DMS153 treated with DMSO at 0.1 percent for 48 hours (cell line): ENCODE measurements at regions not wholly inside any gene's neighbourhood (a gene's known extent, or its start where the extent isn't known, plus 50 kb on each side); places are given as distances from the start of the nearest gene placed in this dataset.
A peak's percentile ranks its signal among the peaks of the same experiment; 100 is the strongest.
"Not testable (repeated sequence)": the region's sequence is repeated elsewhere in the genome, so short reads cannot be mapped to it uniquely, and the experiment has no call there.

Experiments
- DNase-seq: peaks from one replicate; lab custom pipeline; 2025; ENCODE audit not compliant: unreplicated experiment; lab: John Stamatoyannopoulos, UW

- DNase-seq: not testable (repeated sequence)
These were observed 129.6 kb downstream of the CRYBB2 start for GRCh38 chr22:25348996-25349395.

DNA sequence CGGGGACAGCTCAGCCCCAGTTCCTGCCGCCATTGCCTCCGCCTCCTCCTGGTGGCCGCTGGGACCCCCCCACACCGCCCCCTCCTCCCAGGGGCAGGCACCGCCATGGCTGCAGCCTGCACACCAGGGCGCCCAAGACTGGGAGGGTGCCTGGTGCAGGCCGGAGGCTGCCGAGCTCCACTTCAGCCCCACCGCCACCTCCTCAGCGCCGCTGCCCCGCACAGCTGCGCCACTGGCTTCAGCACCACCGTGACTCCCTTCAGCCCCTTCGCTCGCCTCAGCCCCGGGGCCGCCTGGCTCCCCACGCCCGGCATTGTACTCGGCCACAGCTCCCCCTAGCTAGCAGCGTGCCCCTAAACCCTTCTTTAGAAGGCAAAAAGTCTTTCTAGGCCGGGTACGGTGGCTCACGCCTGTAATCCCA lies 131.1 kb downstream of the CRYBB2 start:
- no peak for DNase-seq

GRCh38 chr22:25351631-25352293 lies 132.3 kb downstream of the CRYBB2 start:
- no peak for DNase-seq

DNA sequence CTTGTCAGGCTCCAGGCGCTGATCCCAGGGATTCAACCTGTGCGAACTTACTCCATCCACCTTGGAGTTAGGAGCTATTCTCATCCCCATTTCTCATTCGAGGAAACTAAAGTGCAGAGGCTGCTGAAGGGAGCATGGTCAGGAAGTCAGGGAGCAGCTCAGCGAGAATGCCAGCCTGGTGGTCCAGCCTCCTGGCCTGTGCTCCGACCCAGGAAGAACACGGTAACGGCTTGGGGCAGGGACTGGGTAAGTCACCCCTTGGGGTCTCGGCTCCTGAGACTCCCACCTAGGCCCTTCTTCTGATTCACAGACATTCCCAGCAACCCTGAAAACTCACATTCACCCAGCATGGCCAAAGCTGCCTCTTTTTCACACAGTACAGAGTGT lies 132.8 kb downstream of the CRYBB2 start:
- no peak for DNase-seq

DNA sequence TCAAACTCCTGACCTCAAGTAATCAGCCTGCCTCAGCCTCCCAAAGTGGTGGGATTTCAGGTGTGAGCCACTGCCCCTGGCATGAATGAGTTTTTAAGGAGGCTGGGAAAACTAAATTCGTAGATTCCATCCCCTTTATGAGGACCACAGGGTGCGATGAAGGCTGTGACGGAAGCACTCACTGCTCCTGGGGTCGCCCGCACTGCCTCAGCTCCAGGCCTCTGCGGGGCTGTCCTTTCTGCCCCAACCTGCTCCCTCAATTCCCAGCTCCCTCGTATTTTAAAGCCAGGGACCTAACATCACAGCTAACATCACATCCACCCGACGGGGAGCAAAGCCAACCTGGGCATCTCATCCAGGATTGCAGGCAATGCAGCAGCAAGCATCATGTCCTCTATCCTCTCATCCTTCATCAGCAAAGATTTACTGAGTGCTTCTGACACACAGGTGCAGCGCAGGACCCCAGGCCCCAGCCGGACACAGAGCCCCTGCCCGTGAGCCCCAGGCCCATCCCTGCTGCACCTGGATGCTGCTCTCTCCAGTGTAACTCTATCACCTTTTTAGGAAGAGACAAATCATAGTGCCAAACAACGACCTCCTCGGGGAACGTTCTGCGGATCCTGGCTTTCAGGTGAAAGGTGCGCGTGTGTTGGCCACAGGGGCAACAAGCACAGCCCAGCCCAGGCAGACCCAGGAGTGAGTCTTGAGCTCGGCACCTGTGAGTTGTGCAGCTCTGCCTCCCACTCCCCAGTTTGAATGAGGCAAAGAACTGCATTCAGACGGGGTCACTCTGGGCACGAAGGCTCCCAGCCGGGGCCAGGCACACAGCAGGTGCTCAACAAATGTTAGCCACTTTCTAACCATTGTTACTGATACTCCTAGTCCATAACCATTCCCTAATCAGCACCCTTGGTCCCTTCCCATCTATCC lies 134.3 kb downstream of the CRYBB2 start:
- DNase-seq: no peak

DNA sequence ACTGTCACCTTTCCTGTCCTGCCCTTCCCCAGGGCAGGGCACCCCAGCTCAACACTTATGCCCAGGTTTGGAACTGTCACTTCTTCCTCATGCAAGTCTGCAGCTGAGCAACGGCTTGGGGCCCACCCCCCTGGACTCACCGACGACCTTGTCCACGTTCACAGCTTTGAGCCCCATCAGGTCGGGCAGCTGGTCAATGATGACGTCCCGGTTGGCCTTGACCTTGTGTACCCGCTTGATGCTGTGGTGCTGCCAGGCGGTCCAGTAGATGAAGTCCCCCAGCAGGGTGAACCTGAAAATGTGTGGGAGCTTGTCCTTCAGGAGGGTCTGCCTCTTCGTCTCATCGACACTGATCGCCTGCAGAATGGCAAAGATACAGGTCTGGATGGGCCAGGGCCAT lies 135.0 kb downstream of the CRYBB2 start:
- no peak for DNase-seq

GRCh38 chr22:25357132-25357455 lies 137.7 kb downstream of the CRYBB2 start:
- no peak for DNase-seq

DNA sequence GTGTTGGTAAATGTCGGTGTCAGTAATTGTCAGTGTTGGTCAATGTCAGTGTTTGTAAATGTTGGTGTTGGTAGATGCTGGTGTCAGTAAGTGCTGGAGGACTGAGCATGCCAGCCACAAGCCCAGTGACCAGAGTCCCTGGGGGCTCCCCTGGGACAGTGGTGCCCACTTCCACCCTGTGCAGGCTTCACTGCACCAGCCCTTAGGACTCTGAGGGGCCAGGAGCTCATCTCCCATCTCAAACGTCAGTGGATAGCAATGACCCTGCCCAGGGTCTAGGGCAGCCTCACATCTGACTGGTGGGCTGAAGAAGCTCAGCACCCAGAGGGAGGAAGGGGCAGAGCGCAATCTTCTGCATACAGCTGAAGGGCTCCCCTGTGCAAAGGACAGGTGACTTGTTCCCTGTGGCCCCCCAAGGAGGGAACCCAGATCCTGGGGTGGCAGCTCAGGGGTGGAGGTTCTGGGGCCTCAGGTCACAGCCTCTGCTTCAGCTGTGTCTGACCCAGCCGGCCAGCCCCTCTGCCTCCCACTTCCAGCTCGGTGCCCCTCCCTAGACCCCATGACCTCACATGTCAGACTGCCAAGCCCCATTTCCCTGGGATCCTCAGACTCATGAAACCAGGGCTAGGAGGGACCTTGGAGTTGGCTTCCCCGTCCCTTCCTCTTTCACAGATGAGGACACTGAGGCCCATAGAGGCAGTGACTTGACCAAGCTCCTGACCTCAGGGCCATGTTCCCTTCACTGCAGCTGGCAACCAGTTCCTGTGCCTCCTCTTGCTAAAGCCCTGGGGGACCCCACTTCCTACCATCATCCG lies 138.4 kb downstream of the CRYBB2 start:
- no peak for DNase-seq

- no peak for DNase-seq
These were observed 139.2 kb downstream of the CRYBB2 start for GRCh38 chr22:25358421-25359170.

DNA sequence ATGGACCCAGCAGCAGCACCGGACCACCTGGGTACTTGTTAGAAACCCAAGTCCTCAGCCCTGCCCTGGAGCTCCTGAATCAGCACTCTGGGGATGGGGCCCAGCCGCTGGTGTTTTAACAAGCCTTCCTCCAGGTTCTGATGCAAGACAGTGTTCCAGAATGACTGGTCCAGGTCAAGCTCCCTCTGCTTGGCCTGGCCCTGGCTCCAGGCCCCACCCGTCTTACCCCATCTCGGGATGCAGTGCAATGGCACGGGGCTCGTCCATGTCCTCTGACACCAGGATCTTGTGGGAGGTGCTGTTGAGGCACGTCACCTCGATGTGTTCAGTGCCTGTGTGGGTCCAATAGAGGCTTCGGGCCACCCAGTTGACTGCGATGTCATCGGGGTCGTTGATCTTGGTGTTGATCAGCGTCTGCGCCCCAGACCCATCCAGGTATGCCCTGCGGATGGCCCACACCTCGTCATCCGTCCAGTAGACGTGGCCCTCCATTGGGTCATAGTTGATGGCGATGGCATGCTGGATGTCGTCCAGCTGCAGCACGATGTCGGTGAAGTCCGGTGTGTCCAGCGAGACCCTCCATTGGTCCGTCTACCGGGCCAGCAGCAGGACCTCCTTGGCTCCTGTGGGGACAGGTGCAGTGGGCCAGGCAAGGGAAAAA lies 140.3 kb downstream of the CRYBB2 start:
- no peak for DNase-seq

DNA sequence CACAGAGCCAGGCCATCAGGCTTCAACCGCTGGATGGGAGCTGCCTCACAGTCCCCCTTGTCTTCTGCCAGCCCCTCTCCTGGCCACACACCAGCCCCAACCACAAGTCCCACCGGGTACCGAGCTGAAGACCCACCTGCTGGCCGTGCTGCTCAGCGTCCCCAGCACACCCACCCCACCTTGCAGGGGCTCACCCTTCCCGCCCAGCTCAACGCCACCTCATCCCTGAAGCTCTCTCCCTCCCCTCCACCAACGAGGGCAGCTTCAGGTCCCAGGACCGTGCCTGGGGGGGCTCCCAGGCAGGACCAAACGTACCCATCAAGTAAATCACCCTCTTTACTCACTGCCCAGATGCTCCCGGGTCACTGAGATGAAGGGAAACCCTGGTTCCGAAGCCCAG lies 141.0 kb downstream of the CRYBB2 start:
- no peak for DNase-seq

DNA sequence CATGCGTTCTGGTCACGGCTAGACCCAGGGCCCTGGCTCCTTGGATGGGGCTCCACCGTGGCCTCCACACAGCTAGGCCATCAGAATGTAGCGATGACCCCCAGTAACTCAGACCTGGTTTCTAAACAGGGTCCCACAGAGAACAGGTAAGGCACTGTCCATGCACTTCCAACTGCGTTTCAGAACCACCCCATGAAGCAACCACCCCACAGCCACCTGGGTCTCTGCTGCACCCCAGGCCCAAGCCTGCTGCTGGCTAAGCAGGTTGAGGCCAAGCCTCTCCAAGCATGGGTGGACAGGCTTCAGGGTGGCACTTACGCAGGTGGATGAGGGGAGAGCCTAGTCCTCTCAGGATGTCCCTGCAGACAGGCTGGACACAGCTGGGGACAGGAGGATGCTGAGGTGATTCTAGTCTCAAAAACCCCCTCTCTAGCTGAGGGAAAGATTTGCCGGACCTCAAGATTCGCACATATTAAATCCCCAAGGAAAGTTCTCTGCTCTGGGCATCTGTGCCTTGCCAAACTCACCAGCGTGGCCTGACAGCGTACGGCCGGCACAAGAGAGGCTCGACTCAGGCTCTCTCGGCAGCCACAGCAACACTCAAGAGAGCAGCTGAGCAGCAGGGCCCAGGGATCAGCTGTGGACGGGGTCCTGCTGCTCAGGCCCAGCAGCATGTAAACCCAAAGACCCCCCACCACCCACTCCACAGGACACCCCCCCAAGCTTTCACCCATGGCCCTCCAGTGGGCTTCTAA lies 141.6 kb downstream of the CRYBB2 start:
- no peak for DNase-seq

DNA sequence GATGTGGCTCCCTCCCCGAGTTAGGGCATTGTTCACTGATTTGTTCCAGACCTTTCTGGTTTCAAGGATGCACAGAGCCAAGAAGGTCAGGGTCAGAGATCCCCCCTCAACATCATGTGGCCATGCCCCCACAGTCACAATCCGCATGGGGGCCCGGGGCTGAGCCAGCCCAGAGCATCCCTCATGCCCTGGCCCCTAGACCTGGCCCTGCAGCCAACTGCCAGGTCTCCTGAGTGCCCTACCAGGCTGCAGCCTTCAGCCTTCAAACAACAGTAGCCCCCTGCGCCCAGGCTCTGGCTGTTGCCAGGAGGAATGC lies 142.4 kb downstream of the CRYBB2 start:
- DNase-seq: no peak

DNA sequence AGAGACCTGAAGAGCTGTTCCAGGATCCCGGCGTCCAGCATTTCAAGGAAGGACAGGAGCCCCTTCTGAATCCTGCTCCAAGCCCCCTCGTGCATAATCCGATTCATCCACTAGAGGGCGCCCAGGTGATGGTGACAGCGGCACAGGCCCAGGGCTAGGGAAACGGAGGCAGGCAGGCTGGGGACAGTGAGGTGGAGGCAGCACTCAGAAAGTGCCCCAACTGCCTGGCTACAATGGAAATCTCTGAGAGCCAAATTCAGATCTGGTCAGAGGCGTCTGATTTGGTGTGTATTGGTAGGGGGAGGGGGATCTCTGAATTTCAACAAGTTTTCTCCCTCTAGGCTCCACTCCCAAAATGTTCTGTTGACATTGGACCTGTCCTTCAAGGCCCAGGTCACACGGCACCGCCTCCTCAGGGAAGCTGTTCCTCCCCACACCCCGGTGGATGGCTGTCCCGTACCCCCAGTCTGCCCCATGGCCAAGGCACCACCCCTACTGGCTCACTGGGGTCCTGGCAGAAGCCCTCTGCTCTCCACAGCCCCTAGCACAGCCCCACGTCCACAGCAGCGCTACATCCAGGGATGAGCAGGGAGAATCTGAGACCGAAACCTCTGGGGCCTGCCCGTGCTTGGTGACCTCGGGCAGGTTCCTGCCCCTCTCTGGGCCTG lies 142.9 kb downstream of the CRYBB2 start:
- DNase-seq: peak; percentile 36

DNA sequence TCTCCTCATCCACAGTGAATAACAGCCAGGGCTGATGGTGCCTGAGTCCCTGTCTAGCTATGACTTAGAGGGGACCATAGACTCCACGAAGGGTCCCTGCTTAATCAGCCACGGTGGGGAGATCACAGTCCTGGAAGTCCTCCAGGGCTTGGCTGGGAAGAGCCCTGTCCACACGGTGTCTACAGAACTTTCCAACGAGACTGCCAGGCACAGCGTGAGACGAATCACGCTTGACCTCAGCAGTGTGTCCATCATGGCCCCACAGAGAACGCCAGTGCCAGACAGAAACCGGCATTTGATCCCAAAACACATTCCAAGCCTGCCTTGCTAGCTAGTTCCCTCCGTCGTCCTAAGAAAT lies 143.4 kb downstream of the CRYBB2 start:
- no peak for DNase-seq

DNA sequence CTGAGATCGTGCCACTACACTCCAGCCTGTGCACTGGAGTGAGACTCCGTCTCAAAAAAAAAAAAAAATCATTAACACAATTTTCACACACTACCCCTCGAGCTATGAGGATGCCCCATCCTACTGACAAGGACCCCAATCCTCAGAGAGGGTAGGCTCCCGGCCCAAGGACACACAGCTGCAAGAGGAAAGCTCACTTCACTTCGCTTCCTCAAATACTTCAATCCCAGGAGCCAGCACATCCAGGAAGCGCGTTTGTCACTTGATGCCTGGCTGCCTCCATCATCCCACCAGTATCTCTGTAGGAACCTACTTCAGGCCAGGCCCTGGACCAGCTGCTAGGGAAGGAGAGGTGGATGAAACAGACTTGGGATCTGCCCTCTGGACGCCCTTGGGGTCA lies 144.0 kb downstream of the CRYBB2 start:
- no peak for DNase-seq

DNA sequence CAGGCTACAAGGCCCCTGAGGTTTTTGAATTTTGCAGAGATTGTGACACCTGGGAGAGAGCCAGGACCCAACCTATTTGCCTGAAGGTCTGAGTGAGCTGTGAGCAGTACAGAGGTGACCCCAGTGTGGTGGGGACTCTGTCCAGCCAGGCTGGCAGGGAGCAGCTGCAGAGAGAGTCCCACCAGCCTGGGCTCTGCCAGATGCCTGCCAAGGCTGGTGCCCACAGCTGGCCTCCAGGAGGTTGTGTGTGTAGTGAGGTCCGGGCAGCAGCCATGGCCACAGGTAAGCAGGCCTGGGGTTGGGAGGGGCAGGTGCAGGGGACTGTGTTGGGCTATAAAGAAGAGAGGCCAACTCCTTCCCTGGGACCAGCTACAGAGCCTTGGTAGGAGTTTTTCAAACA lies 144.8 kb downstream of the CRYBB2 start:
- DNase-seq: no peak

GRCh38 chr22:25364736-25365241 lies 145.3 kb downstream of the CRYBB2 start:
- DNase-seq: no peak
